ENCODE measurements at regions not wholly inside any gene's neighbourhood (a gene's known extent, or its start where the extent isn't known, plus 50 kb on each side); places are given as distances from the start of the nearest gene placed in this dataset.

GRCh38 chr9:103802068-103802467, 292.0 kb upstream of the SMC2 start (continued):
- TF ChIP-seq, protein P1, sequence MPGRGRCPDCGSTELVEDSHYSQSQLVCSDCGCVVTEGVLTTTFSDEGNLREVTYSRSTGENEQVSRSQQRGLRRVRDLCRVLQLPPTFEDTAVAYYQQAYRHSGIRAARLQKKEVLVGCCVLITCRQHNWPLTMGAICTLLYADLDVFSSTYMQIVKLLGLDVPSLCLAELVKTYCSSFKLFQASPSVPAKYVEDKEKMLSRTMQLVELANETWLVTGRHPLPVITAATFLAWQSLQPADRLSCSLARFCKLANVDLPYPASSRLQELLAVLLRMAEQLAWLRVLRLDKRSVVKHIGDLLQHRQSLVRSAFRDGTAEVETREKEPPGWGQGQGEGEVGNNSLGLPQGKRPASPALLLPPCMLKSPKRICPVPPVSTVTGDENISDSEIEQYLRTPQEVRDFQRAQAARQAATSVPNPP (CRISPR knock-in tag; IDR thresholded peaks at IDR 0.05) = no peak
- no peak for TF ChIP-seq ZNF543 (CRISPR knock-in tag; IDR thresholded peaks at IDR 0.05)
- no peak for TF ChIP-seq SP4 (CRISPR knock-in tag; IDR thresholded peaks at IDR 0.05)
- TF ChIP-seq GATA4 (IDR thresholded peaks at IDR 0.05; ENCODE audit: borderline replicate concordance, low read depth) = no peak
- no peak for TF ChIP-seq ATM (IDR thresholded peaks at IDR 0.05; ENCODE audit: borderline replicate concordance)
- no peak for TF ChIP-seq ZBTB20 (CRISPR knock-in tag; IDR thresholded peaks at IDR 0.05; ENCODE audit: borderline replicate concordance, low read depth)
- no peak for TF ChIP-seq ZNF816 (CRISPR knock-in tag; IDR thresholded peaks at IDR 0.05; ENCODE audit: borderline replicate concordance)

DNA sequence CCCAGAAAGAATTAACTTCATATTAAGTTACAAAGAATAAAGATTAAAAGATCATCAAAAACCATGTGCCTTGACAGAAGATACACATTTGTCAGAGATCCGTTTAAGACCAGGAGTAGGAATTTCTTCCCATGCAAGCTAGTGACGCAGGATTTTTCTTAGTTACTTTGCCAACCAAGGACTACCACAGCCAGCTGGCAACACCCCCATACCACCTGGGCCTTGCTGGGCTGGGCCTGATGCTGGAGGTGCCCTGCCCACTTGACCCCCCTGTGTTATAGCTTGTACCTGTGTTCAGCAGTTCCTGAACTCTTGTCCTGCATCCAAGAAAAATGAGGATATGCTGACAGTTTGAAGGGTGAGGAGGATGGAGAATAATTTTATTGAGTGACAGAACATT, 290.9 kb upstream of the SMC2 start:
- no TSS peak for BruUV-seq (replicated peaks)
- no peak for DNase-seq (ENCODE audit: low spot score)
- CTCF ChIA-PET (ENCODE audit: low intra/inter-chr PET ratio, low total read pairs) = no interaction called here
- Histone ChIP-seq H3K36me3 (replicated peaks in 1 of 2; ENCODE audit: control insufficient read depth in 1 of 2, insufficient read depth in 2 of 2, low read length in 2 of 2) (no peaks in the 10 kb centered on the region), H3K79me2 (ENCODE audit: insufficient read depth, low read length) (no peaks in the 10 kb centered on the region), H3K9me3 (ENCODE audit: low read length) (no peaks in the 10 kb centered on the region), H3K27me3 (ENCODE audit: control insufficient read depth in 1 of 2, insufficient read depth in 2 of 2, low read length in 2 of 2) (no peaks in the 10 kb centered on the region), H3K9ac (ENCODE audit: insufficient read depth, low read depth, low read length) (no peak overlapping the region), H3K27ac (ENCODE audit: extremely low read length, insufficient read depth, low read length) (no peak overlapping the region), H3K4me3 (replicated peaks in 1 of 3; ENCODE audit: insufficient read depth in 1 of 3, low read depth in 2 of 3, low read length in 3 of 3) (no peak overlapping the region), H2AFZ (ENCODE audit: low read length) (no peak overlapping the region), H3K4me1 (ENCODE audit: insufficient read depth, low read length) (no peaks in the 10 kb centered on the region), H3K4me2 (ENCODE audit: low read depth, low read length) (no peak overlapping the region), H4K20me1 (ENCODE audit: insufficient read depth, low read length) (no peaks in the 10 kb centered on the region)
- intact Hi-C loops (cut with micrococcal nuclease; ENCODE audit: unreplicated experiment) (no loop called here), in situ Hi-C loops (cut with HindIII; ENCODE audit: extremely low pct_ligation_motif_present, low pct_unique_long_range_greater_than_20kb) (no loop called here)
- no peak for TF ChIP-seq HNRNPUL1 (IDR thresholded peaks at IDR 0.05; ENCODE audit: low read depth, low read length)
- TF ChIP-seq KMT2A (CRISPR knock-in tag; IDR thresholded peaks at IDR 0.05) = no peak
- ATAC-seq = no peak
- 3% methylated on average over 2 of the region's 2 CpGs for WGBS (ENCODE audit: low lambda C conversion rate)
- POLR2A ChIA-PET = no interaction called here
- no peak for FAIRE-seq
